Tibial nerve (tissue), 4 donors: ENCODE measurements at regions not wholly inside any gene's neighbourhood (a gene's known extent, or its start where the extent isn't known, plus 50 kb on each side); places are given as distances from the start of the nearest gene placed in this dataset.

Experiments
- DNase-seq, 2 donors: peaks; one replicate each; pipeline ENCODE4 v3.0.0-alpha.2; 2019; ENCODE audit warnings: low spot score in 2 of 2
- H3K27ac ChIP-seq, 4 donors: fragments of 200-600 bp; sonication (generic) in 3 of 4; one replicate each; pipeline ENCODE4 v1.5.1; 2017 to 2019; ENCODE audit warnings: mild to moderate bottlenecking in 1 of 4
- H3K27me3 ChIP-seq, 2 donors: fragments of 200-600 bp; sonication (generic) in 1 of 2; one replicate each; pipeline versions ENCODE4 v1.5.1 to v1.6.0; 2017 to 2019
- H3K36me3 ChIP-seq, 3 donors: fragments of 200-600 bp; sonication (generic); one replicate each; pipeline ENCODE4 v1.5.1; 2018 to 2019
- H3K4me1 ChIP-seq, 4 donors: fragments of 200-600 bp; sonication (generic) in 3 of 4; one replicate each; pipeline ENCODE4 v1.5.1; 2017 to 2019
- H3K4me3 ChIP-seq, 4 donors: fragments of 200-600 bp; sonication (generic) in 3 of 4; one replicate each; pipeline ENCODE4 v1.5.1; 2017 to 2019; ENCODE audit warnings: mild to moderate bottlenecking in 1 of 4, moderate library complexity in 1 of 4
- H3K9me3 ChIP-seq, 4 donors: fragments of 200-600 bp; sonication (generic) in 3 of 4; one replicate each; pipeline ENCODE4 v1.5.1; 2017 to 2019
- EP300 ChIP-seq, 2 donors: sonication (generic); formaldehyde crosslinking; IDR thresholded peaks; one replicate each; pipeline ENCODE4 v1.6.1; 2017; ENCODE audit warnings: antibody characterized with exemption in 2 of 2, mild to moderate bottlenecking in 1 of 2
- POLR2A ChIP-seq, 2 donors: fragments of 450-650 bp; IDR thresholded peaks; one replicate each; pipeline ENCODE4 v1.6.1; 2017; ENCODE audit warnings: antibody characterized with exemption in 2 of 2, mild to moderate bottlenecking in 2 of 2, moderate library complexity in 2 of 2
- WGBS, 2 donors: methylation state at CpG; one replicate each; pipeline ENCODE4 v1.1.5; 2018; 5-methylcytosine and 5-hydroxymethylcytosine counted together
- TF ChIP-seq, protein P1 (sequence below), 5 experiments: fragments of 200-600 bp in 3 of 5; fragments of 450-650 bp in 2 of 5; sonication (generic) in 3 of 5; IDR thresholded peaks; one replicate each; pipeline ENCODE4 v1.5.1; 2016 to 2019; ENCODE audit warnings: antibody characterized with exemption in 5 of 5, mild to moderate bottlenecking in 3 of 5, moderate library complexity in 2 of 5

DNA sequence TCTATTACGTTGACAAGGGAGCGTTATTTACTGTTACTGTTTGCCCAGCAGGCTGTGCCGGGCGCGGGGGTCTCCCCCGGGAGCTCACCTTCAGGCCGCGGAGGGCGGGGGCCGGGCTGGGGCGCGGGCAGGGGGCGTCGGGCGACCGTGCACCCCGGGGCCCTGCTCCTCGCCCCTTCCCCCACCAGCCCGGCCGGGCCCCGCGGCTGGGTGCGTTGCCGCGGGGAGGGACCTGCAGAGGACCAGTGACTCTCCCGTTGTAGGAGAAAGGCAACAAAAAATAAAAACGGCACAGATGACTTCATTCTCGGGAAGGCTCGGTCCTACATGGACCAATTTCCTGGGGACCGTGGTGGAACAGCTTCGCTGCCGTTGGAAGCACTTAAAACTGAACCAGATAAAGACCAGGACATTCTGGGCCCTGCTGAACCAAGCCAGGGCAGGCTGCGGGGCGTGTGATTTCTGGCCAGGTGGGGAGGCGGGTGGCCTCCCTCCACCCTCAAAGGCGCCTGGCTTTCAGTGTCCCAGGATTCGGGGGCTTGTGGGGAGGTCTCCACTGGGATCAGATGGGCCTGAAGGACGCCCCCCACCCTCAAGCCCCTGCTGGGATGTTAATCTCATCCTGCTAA, 57.4 kb downstream of the IGLL1 start:
- Histone ChIP-seq H3K9me3 (no peaks in the 10 kb centered on the region), H3K27me3 (no peaks in the 10 kb centered on the region), H3K27ac (peak overlapping the region; percentile 90 to 99 (median 94)), H3K4me1 (peaks cover 0 to 60% (median 24%) of the 10 kb centered on the region in 4 donors), H3K36me3 (no peaks in the 10 kb centered on the region), H3K4me3 (peak overlapping the region in 2 of 4 donors; percentile 13 to 54)
- 8 to 10% methylated on average over 38 of the region's 38 CpGs for WGBS, 2 donors
- DNase-seq: peak in 1 of 2 donors; percentile 30
- TF ChIP-seq, protein P1, sequence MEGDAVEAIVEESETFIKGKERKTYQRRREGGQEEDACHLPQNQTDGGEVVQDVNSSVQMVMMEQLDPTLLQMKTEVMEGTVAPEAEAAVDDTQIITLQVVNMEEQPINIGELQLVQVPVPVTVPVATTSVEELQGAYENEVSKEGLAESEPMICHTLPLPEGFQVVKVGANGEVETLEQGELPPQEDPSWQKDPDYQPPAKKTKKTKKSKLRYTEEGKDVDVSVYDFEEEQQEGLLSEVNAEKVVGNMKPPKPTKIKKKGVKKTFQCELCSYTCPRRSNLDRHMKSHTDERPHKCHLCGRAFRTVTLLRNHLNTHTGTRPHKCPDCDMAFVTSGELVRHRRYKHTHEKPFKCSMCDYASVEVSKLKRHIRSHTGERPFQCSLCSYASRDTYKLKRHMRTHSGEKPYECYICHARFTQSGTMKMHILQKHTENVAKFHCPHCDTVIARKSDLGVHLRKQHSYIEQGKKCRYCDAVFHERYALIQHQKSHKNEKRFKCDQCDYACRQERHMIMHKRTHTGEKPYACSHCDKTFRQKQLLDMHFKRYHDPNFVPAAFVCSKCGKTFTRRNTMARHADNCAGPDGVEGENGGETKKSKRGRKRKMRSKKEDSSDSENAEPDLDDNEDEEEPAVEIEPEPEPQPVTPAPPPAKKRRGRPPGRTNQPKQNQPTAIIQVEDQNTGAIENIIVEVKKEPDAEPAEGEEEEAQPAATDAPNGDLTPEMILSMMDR (IDR thresholded peaks at IDR 0.05): no peak
- TF ChIP-seq EP300 (IDR thresholded peaks at IDR 0.05) (no peak), POLR2A (IDR thresholded peaks at IDR 0.05) (no peak)

DNA sequence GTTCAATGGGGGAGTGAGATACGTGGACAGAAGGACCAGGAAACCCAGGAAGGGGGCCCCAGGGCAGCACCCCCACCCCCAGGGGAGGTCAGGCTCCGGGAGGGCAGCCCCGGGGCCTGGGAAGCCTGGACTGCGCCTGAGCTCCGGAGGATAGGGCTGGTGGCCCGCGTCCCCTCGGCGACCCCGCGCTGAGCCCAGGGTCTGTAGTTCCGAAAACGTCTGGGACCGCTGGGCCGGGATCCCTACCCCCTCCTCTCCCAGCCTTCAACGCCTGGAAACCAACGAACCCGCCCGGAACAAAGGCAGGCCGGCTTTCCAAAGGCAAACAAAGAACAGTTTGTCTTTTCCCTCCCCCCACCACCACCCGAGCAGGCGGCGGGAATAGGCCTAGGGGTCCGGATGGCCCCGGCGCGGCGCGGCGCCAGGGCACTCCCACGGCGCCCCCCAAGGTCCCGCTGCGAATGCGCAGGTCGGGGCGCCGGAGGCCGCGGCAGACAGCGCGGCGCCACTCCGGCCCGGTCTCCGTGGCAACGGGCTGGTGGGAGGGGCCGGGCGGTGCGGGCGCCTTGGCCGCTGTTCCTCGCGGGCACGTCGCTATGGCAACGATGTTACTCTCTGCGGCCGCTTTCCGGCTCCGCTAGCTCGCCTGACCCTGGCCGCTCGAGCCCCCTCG, 58.5 kb downstream of the IGLL1 start:
- 0 to 1% methylated on average over 36 to 53 of the region's 65 CpGs for WGBS, 2 donors
- no peaks in the 10 kb centered on the region for H3K27me3 ChIP-seq

DNA sequence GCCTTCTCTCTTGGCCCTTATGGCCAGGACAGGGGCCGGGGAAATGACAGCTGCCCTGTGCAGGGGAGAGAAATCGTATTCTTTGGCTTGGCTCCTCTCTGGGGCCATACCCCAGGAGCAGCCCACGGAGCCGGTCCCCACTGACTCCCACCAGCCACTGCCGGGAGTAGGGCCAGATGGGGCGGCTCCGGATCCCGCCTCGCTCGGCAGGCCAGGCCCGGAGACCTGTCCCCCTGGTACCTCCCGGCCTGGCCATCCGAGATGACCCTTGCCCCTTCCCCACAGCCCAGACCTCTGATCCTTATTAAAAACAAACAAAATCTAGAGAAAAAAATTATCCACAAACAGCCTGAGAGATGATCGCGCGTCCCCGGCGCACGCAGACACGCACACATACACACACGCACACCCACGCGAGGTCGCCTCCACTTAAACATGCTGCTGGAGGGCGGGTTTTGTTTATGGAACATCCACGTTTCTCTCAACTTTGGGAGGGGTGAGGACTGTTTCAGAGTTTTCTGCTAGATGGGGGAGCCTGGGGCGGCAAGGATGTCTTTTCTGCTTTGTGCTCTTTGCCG, 59.1 kb downstream of the IGLL1 start:
- peak; percentile 32 to 41 for DNase-seq
- 5 to 23% methylated on average over 25 to 28 of the region's 28 CpGs for WGBS, 2 donors
- Histone ChIP-seq H3K27me3 (no peaks in the 10 kb centered on the region), H3K9me3 (no peaks in the 10 kb centered on the region), H3K36me3 (no peaks in the 10 kb centered on the region), H3K27ac (peak overlapping the region; percentile 90 to 99 (median 94)), H3K4me1 (peaks cover 0 to 48% (median 24%) of the 10 kb centered on the region in 4 donors), H3K4me3 (peak overlapping the region; percentile 27 to 54 (median 44))
- TF ChIP-seq EP300 (IDR thresholded peaks at IDR 0.05) (no peak), POLR2A (IDR thresholded peaks at IDR 0.05) (no peak)
- TF ChIP-seq, protein P1 (IDR thresholded peaks at IDR 0.05): no peak

More for the DNA sequence above, 58.5 kb downstream of the IGLL1 start:
- peaks cover 0 to 50% (median 24%) of the 10 kb centered on the region in 4 donors for H3K4me1 ChIP-seq
- peak overlapping the region; percentile 90 to 99 (median 94) for H3K27ac ChIP-seq
- TF ChIP-seq POLR2A (IDR thresholded peaks at IDR 0.05) (peak; percentile 25 to 67), EP300 (IDR thresholded peaks at IDR 0.05) (peak in 1 of 2 donors; percentile 84)
- TF ChIP-seq, protein P1 (IDR thresholded peaks at IDR 0.05): peak in 3 of 5 experiments; percentile 7 to 53 (median 32)
- peak; percentile 87 to 88 for DNase-seq
- peak overlapping the region; percentile 27 to 54 (median 44) for H3K4me3 ChIP-seq
- no peaks in the 10 kb centered on the region for H3K36me3 ChIP-seq
- H3K9me3 ChIP-seq: no peaks in the 10 kb centered on the region

DNA sequence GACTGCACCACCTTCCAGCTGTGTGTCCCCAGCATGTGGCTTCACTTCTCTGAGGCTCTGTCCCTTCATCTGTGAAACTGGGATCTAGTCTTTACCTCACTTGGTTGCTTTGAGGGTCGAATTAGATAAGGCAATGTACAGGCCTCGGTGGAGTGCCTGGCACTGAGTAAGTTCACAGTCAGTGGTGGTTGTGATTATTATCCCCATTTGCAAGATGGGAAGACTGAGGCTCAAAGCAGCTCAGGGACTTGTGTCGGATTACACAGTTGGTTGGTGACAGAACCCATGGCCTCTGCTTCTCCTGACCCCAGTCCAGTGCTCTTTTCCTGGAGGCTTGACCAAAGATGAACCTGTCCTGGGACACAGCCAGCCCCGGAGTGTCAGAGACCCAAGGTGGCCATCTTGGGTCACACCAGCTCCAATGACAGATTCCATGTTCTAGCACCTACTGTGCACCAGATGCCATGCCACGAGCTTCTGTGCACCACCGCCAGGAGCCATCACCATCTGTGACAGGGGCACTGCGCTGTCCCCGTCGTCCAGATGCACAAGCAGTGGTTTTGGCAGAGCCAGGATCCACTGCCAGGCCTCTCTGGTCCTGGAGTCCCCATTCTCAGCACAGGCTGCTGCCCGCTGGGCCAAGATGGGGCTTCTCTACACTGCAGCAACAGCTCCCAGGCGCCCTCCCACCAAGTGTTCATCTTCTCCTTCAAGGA, 60.5 kb downstream of the IGLL1 start:
- Histone ChIP-seq H3K9me3 (no peaks in the 10 kb centered on the region), H3K36me3 (no peaks in the 10 kb centered on the region), H3K27ac (peak overlapping the region in 3 of 4 donors; percentile 90 to 99 (median 99)), H3K4me1 (peaks cover 0 to 48% (median 24%) of the 10 kb centered on the region in 4 donors), H3K27me3 (no peaks in the 10 kb centered on the region), H3K4me3 (no peak overlapping the region)
- 93 to 95% methylated on average over 11 of the region's 11 CpGs for WGBS, 2 donors
- DNase-seq: no peak
- TF ChIP-seq, protein P1 (IDR thresholded peaks at IDR 0.05): no peak
- no peak for TF ChIP-seq POLR2A (IDR thresholded peaks at IDR 0.05)
- no peak for TF ChIP-seq EP300 (IDR thresholded peaks at IDR 0.05)
